ENCODE measurements at regions not wholly inside any gene's neighbourhood (a gene's known extent, or its start where the extent isn't known, plus 50 kb on each side); places are given as distances from the start of the nearest gene placed in this dataset.

- TF ChIP-seq EZH2 (IDR thresholded peaks at IDR 0.05; ENCODE audit: low read length): no peak
- TF ChIP-seq, protein P1, sequence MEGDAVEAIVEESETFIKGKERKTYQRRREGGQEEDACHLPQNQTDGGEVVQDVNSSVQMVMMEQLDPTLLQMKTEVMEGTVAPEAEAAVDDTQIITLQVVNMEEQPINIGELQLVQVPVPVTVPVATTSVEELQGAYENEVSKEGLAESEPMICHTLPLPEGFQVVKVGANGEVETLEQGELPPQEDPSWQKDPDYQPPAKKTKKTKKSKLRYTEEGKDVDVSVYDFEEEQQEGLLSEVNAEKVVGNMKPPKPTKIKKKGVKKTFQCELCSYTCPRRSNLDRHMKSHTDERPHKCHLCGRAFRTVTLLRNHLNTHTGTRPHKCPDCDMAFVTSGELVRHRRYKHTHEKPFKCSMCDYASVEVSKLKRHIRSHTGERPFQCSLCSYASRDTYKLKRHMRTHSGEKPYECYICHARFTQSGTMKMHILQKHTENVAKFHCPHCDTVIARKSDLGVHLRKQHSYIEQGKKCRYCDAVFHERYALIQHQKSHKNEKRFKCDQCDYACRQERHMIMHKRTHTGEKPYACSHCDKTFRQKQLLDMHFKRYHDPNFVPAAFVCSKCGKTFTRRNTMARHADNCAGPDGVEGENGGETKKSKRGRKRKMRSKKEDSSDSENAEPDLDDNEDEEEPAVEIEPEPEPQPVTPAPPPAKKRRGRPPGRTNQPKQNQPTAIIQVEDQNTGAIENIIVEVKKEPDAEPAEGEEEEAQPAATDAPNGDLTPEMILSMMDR (optimal IDR thresholded peaks at IDR 0.05 in 1 of 3, IDR thresholded peaks at IDR 0.05 in 1 of 3, conservative IDR thresholded peaks at IDR 0.05 in 1 of 3; ENCODE audit: extremely low read depth in 1 of 3, insufficient read depth in 2 of 3, low read length in 3 of 3): no peak
Measured at GRCh38 chr4:187183826-187184225, 460.2 kb upstream of the FAT1 start.
